Neutrophil (primary cell): ENCODE measurements at regions not wholly inside any gene's neighbourhood (a gene's known extent, or its start where the extent isn't known, plus 50 kb on each side); places are given as distances from the start of the nearest gene placed in this dataset.

Experiments
- H3K27ac ChIP-seq: fragments of 200-600 bp; sonication (generic); 2 replicates; pipeline ENCODE4 v1.5.1; 2016; ENCODE audit warnings: mild to moderate bottlenecking, moderate library complexity
- H3K27me3 ChIP-seq: fragments of 200-600 bp; sonication (generic); 2 replicates; pipeline ENCODE4 v1.6.0; 2016; ENCODE audit warnings: mild to moderate bottlenecking
- H3K36me3 ChIP-seq: fragments of 200-600 bp; sonication (generic); 2 replicates; pipeline ENCODE4 v1.5.1; 2017
- H3K4me1 ChIP-seq, 2 experiments: fragments of 200-600 bp in 1 of 2; sonication (generic) in 1 of 2; 1 replicate in 1 of 2; 2 replicates in 1 of 2; pipeline versions ENCODE4 v1.5.1 to v1.6.1; 2013 to 2016; ENCODE audit warnings: low read depth in 1 of 2, low read length in 1 of 2, mild to moderate bottlenecking in 1 of 2, moderate library complexity in 1 of 2; ENCODE audit not compliant: control insufficient read depth in 1 of 2, insufficient read depth in 1 of 2
- H3K4me3 ChIP-seq, 2 experiments: fragments of 200-600 bp in 1 of 2; sonication (generic) in 1 of 2; 1 replicate in 1 of 2; 2 replicates in 1 of 2; pipeline ENCODE4 v1.5.1; 2013 to 2016; ENCODE audit warnings: low read depth in 1 of 2, low read length in 1 of 2, mild to moderate bottlenecking in 1 of 2, moderate library complexity in 1 of 2
- H3K9me3 ChIP-seq: fragments of 200-600 bp; sonication (generic); 2 replicates; pipeline ENCODE4 v1.5.1; 2016
- CTCF ChIP-seq: fragments of 200-600 bp; sonication (generic); IDR thresholded peaks from 2 replicates; pipeline ENCODE4 v1.5.1; 2016; ENCODE audit warnings: antibody characterized with exemption

- Histone ChIP-seq H3K27me3 (peaks cover 48% of the 10 kb centered on the region), H3K27ac (no peak overlapping the region), H3K9me3 (no peaks in the 10 kb centered on the region), H3K4me3 (no peak overlapping the region), H3K4me1 (no peaks in the 10 kb centered on the region), H3K36me3 (no peaks in the 10 kb centered on the region)
- no peak for TF ChIP-seq CTCF
These were observed 64.3 kb downstream of the DMRTA2 start for GRCh38 chr1:50358962-50359361.

GRCh38 chr1:50357186-50357585 is 66.1 kb downstream of the DMRTA2 start:
- H3K27me3 ChIP-seq, result peaks cover 33% of the 10 kb centered on the region
- no peak overlapping the region for H3K27ac ChIP-seq
- no peaks in the 10 kb centered on the region for H3K4me1 ChIP-seq
- TF ChIP-seq CTCF, result no peak
- H3K36me3 ChIP-seq, result no peaks in the 10 kb centered on the region
- H3K4me3 ChIP-seq, result no peak overlapping the region
- H3K9me3 ChIP-seq, result no peaks in the 10 kb centered on the region

GRCh38 chr1:50354813-50355212 is 68.4 kb downstream of the DMRTA2 start:
- Histone ChIP-seq H3K27me3 (peaks cover 15% of the 10 kb centered on the region), H3K4me3 (no peak overlapping the region), H3K9me3 (no peaks in the 10 kb centered on the region), H3K4me1 (no peaks in the 10 kb centered on the region), H3K36me3 (no peaks in the 10 kb centered on the region), H3K27ac (no peak overlapping the region)
- TF ChIP-seq CTCF, result no peak

- no peak overlapping the region for H3K4me3 ChIP-seq
- H3K27me3 ChIP-seq, result peaks cover 10% of the 10 kb centered on the region
- no peaks in the 10 kb centered on the region for H3K36me3 ChIP-seq
- H3K27ac ChIP-seq, result no peak overlapping the region
- TF ChIP-seq CTCF, result no peak
- H3K4me1 ChIP-seq, result no peaks in the 10 kb centered on the region
- no peaks in the 10 kb centered on the region for H3K9me3 ChIP-seq
These were observed 70.8 kb downstream of the DMRTA2 start for GRCh38 chr1:50352428-50352827.

- TF ChIP-seq CTCF, result no peak
- Histone ChIP-seq H3K27me3 (peaks cover 13% of the 10 kb centered on the region), H3K36me3 (no peaks in the 10 kb centered on the region), H3K9me3 (no peaks in the 10 kb centered on the region), H3K27ac (no peak overlapping the region), H3K4me1 (no peaks in the 10 kb centered on the region), H3K4me3 (no peak overlapping the region)
These were observed 72.4 kb downstream of the DMRTA2 start for GRCh38 chr1:50350868-50351267.

- Histone ChIP-seq H3K36me3 (no peaks in the 10 kb centered on the region), H3K4me3 (no peak overlapping the region), H3K27me3 (peaks cover 13% of the 10 kb centered on the region), H3K4me1 (no peaks in the 10 kb centered on the region), H3K27ac (no peak overlapping the region), H3K9me3 (no peaks in the 10 kb centered on the region)
- no peak for TF ChIP-seq CTCF
These were observed 72.8 kb downstream of the DMRTA2 start for GRCh38 chr1:50350421-50350820.
